ENCODE measurements at regions not wholly inside any gene's neighbourhood (a gene's known extent, or its start where the extent isn't known, plus 50 kb on each side); places are given as distances from the start of the nearest gene placed in this dataset.

DNA sequence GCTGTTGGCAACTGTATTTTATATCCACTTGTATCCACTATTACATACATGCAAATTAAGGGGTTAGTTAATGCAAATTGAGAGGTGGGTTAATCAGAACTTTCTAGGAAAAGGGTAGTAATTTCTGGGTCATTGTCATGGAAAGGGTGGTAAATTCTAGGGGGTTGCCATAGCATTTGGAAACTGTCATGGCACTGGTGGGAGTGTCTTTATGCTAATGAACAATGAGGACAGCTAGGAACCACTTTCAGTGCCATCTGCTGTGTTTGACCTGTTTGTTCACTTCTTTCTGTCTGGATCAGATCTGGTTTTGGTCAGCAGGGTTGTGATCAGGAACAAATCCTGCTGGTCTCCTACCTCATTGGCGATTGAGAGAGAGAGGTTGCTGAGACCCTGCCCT, 283.3 kb upstream of the PRKCQ start:
- Mint-ChIP-seq H3K36me3 (no peaks in the 10 kb centered on the region), H3K4me1 (ENCODE audit: unreplicated experiment) (peaks cover 9% of the 10 kb centered on the region), H3K4me3 (no peak overlapping the region), H3K27ac (no peak overlapping the region), H3K9me3 (no peaks in the 10 kb centered on the region), H3K27me3 (peaks cover 14% of the 10 kb centered on the region)
- TF ChIP-seq, protein P1, sequence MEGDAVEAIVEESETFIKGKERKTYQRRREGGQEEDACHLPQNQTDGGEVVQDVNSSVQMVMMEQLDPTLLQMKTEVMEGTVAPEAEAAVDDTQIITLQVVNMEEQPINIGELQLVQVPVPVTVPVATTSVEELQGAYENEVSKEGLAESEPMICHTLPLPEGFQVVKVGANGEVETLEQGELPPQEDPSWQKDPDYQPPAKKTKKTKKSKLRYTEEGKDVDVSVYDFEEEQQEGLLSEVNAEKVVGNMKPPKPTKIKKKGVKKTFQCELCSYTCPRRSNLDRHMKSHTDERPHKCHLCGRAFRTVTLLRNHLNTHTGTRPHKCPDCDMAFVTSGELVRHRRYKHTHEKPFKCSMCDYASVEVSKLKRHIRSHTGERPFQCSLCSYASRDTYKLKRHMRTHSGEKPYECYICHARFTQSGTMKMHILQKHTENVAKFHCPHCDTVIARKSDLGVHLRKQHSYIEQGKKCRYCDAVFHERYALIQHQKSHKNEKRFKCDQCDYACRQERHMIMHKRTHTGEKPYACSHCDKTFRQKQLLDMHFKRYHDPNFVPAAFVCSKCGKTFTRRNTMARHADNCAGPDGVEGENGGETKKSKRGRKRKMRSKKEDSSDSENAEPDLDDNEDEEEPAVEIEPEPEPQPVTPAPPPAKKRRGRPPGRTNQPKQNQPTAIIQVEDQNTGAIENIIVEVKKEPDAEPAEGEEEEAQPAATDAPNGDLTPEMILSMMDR (conservative IDR thresholded peaks at IDR 0.05) = no peak
- no peak for DNase-seq (ENCODE audit: extremely low spot score, unreplicated experiment)

DNA sequence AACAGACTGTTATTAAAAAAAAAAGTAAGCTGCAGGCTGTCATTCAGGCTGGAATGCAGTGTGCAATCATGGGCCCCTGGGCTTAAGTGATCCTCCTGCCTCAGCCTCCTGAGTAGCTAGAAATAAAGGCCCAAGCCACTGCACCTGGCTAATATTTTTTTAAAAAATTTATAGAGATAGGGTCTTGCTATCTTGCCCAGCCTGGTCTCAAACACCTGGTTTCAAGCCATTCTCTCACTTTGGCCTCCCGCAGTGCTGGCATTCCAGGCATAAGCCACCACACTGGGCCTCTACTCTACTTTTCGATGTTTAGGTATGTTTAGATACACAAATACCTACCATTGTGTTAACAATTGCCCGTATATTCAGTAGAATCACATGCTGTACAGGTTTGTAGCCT, 270.4 kb upstream of the PRKCQ start:
- H3K4me1 Mint-ChIP-seq (ENCODE audit: unreplicated experiment) = no peaks in the 10 kb centered on the region
- H3K27me3 Mint-ChIP-seq = no peaks in the 10 kb centered on the region
- H3K4me3 Mint-ChIP-seq = no peak overlapping the region
- no peaks in the 10 kb centered on the region for H3K36me3 Mint-ChIP-seq
- TF ChIP-seq, protein P1 (conservative IDR thresholded peaks at IDR 0.05) = no peak
- no peak for DNase-seq (ENCODE audit: extremely low spot score, unreplicated experiment)
- H3K27ac Mint-ChIP-seq = no peak overlapping the region
- no peaks in the 10 kb centered on the region for H3K9me3 Mint-ChIP-seq

DNA sequence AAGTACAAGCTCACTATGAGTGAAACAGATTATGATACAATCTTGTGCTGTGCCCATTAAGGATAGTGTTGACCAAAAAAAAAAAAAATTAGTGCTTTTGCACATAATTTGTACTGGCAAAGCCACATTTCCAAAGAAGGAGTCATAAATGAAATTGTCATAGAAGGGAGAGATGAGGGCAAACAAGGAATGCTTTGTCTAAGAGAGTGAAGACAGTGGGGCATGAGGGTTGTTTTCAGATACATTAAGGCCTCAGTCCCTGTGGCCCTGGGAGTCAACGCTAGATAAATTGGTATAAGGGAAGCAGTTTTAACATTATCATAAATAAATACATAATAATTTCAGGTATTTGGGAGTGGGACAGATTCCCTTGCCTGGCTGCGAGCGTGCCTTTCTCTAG, 267.5 kb upstream of the PRKCQ start:
- Mint-ChIP-seq H3K9me3 (peaks cover 6% of the 10 kb centered on the region), H3K27me3 (no peaks in the 10 kb centered on the region), H3K27ac (no peak overlapping the region), H3K4me1 (ENCODE audit: unreplicated experiment) (no peaks in the 10 kb centered on the region), H3K4me3 (no peak overlapping the region), H3K36me3 (no peaks in the 10 kb centered on the region)
- TF ChIP-seq, protein P1 (conservative IDR thresholded peaks at IDR 0.05) = no peak
- DNase-seq (ENCODE audit: extremely low spot score, unreplicated experiment) = no peak

DNA sequence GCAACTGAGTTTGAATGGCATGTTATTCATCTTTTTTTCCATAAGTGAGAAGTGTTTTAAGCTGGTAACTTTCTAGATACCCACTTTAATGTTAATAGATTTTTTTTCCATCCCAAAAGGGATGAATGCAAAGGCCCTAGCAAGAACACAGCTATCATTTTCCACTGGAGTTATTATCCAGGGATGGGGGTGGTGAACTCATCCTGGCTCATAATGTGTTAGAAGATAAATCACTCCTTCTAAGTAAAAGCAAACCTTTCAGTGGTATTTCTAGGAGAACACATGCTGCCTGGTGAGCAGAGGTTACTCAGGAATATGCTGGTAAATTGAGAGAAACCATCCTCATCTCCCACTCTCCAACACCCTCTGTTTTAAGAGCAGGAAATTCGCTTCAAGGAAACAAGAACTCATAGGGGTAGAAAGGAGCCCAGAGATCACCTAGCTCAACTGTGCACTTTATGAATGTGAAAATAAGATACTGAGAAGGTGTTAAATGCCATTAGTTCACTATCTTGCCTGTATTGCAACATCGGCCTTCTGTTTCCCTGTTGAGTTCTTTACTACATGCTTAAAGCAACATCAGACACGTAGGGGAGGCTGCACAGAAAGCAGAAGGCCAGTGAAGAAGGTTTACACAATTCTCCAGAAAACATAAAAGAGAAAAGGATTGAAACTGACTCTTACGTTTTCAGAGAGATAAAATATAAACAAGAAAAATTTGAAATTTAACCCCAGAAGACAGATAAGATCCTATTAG, 264.0 kb upstream of the PRKCQ start:
- Mint-ChIP-seq H3K27me3 (peaks cover 7% of the 10 kb centered on the region), H3K36me3 (no peaks in the 10 kb centered on the region), H3K4me3 (no peak overlapping the region), H3K4me1 (ENCODE audit: unreplicated experiment) (no peaks in the 10 kb centered on the region), H3K9me3 (peaks cover 6% of the 10 kb centered on the region), H3K27ac (no peak overlapping the region)
- TF ChIP-seq, protein P1 (conservative IDR thresholded peaks at IDR 0.05) = no peak
- no peak for DNase-seq (ENCODE audit: extremely low spot score, unreplicated experiment)

DNA sequence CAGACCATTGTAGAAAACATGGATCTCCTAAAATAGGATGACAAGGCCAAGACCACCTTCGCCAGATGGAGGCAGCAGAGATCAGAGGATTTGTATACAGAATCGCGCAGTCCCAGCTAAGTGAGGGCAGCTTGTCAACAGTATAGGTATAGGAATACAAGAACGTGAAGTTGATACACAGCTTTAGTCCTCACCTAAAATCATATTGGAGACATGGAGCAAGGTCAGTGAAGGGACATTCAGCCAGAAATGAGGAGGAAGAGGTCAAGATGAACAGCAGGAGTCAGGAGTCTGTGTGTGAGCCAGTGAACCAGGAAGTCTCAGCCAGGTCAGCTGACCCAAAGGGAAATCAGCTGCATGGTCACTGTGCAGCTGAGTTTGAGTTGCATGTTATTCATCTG, 263.4 kb upstream of the PRKCQ start:
- Mint-ChIP-seq H3K4me3 (no peak overlapping the region), H3K27ac (no peak overlapping the region), H3K4me1 (ENCODE audit: unreplicated experiment) (no peaks in the 10 kb centered on the region), H3K36me3 (no peaks in the 10 kb centered on the region), H3K9me3 (peaks cover 6% of the 10 kb centered on the region), H3K27me3 (peaks cover 7% of the 10 kb centered on the region)
- DNase-seq (ENCODE audit: extremely low spot score, unreplicated experiment) = no peak
- TF ChIP-seq, protein P1 (conservative IDR thresholded peaks at IDR 0.05) = no peak

Measured in type B pancreatic cell (in vitro differentiated cells).